Spinal cord (tissue), 9 donors: ENCODE measurements at regions not wholly inside any gene's neighbourhood (a gene's known extent, or its start where the extent isn't known, plus 50 kb on each side); places are given as distances from the start of the nearest gene placed in this dataset.
A peak's percentile ranks its signal among the peaks of the same experiment; 100 is the strongest.

Experiments
- DNase-seq, 6 donors: peaks; one replicate each; pipeline versions ENCODE4 v3.0.0 to v3.0.0-alpha.2; 2013 to 2015; ENCODE audit warnings: low spot score in 6 of 6, low read depth in 4 of 6
- H3K27ac ChIP-seq: one replicate; pipeline ENCODE4 v1.5.1; 2013; ENCODE audit warnings: low read depth, low read length, control low read depth
- H3K27me3 ChIP-seq: one replicate; pipeline ENCODE4 v1.6.1; 2013; ENCODE audit warnings: low read length; ENCODE audit not compliant: control insufficient read depth, insufficient read depth
- H3K36me3 ChIP-seq: one replicate; pipeline ENCODE4 v1.6.1; 2013; ENCODE audit warnings: low read length; ENCODE audit not compliant: control insufficient read depth, insufficient read depth
- H3K4me1 ChIP-seq: one replicate; pipeline ENCODE4 v1.6.1; 2013; ENCODE audit warnings: low read length; ENCODE audit not compliant: control insufficient read depth, insufficient read depth
- H3K4me3 ChIP-seq: one replicate; pipeline ENCODE4 v1.5.1; 2013; ENCODE audit warnings: low read depth, low read length, control low read depth
- H3K9me3 ChIP-seq: one replicate; pipeline ENCODE4 v1.6.1; 2013; ENCODE audit warnings: low read length; ENCODE audit not compliant: control insufficient read depth, insufficient read depth
- WGBS: methylation state at CpG from one replicate; pipeline ENCODE4 v1.1.5; 2013; ENCODE audit warnings: missing lambda C conversion rate; ENCODE audit not compliant: insufficient coverage; 5-methylcytosine and 5-hydroxymethylcytosine counted together
- donor health status: healthy.

DNA sequence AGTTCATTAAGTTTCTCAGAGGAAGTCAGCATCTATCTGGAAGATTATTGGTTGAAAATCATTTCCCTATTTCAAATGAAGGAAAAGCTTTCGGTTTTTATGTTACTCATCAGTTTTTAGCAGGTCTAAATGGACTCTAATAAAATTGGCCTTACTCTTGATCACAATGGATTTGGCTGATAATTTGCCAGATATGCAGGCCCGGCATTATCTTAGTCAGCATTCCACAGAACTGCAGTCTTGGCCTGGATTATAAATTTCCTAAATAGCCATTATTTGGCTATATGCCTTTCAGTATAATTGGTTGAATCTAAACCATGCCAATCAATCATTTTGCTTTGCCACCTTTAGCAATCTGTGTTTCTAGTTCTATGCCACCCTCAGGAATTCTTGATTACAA lies 91.7 kb upstream of the KCNQ5 start:
- WGBS, result 100% methylated on average over 1 of the region's 2 CpGs
- H3K4me3 ChIP-seq, result no peak overlapping the region
- no peaks in the 10 kb centered on the region for H3K36me3 ChIP-seq
- no peaks in the 10 kb centered on the region for H3K9me3 ChIP-seq
- no peak for DNase-seq
- no peaks in the 10 kb centered on the region for H3K4me1 ChIP-seq
- no peak overlapping the region for H3K27ac ChIP-seq
- H3K27me3 ChIP-seq, result no peaks in the 10 kb centered on the region

DNA sequence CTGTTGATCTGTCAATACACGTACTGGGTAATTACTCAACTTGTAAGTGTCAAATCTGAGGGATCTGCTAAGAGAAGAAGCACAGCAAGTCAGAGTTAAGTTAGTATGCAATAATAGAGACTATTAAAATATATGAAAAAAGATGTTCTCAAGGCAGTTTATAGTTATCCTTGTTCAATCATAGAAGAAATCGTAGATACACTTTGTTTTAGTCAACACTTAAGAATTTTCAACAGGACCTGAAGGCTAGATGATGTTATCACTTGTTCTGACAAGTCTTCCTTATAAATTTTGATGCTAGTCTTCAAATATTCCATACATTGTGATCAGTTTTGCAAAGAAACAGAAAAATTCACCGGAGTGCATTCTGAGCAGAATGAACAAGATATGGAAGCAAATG lies 91.1 kb upstream of the KCNQ5 start:
- no peaks in the 10 kb centered on the region for H3K9me3 ChIP-seq
- no peaks in the 10 kb centered on the region for H3K36me3 ChIP-seq
- no peak for DNase-seq
- H3K4me1 ChIP-seq, result no peaks in the 10 kb centered on the region
- no peaks in the 10 kb centered on the region for H3K27me3 ChIP-seq
- H3K4me3 ChIP-seq, result no peak overlapping the region
- no peak overlapping the region for H3K27ac ChIP-seq
- WGBS, result 67% methylated on average over 1 of the region's 3 CpGs

DNA sequence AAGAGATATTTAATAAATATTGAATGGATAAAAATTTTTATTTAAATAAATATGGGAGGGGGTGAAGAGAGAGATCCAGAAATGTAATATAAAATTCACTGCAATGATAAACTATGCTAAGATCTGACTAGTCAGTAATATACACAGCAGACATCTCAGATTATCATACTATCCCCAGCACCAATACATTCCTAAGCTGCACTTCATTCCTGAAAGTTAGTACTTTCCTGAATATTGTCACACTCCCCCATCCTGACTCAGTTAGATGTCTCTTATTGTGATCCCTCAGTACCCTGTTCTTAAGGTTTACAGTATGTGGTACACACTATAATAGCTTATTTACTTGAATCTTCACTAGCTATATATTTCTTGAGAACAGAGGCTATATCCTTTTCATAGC lies 88.3 kb upstream of the KCNQ5 start:
- DNase-seq, result no peak
- H3K27ac ChIP-seq, result no peak overlapping the region
- H3K4me1 ChIP-seq, result no peaks in the 10 kb centered on the region
- no peaks in the 10 kb centered on the region for H3K9me3 ChIP-seq
- no peaks in the 10 kb centered on the region for H3K27me3 ChIP-seq
- H3K36me3 ChIP-seq, result no peaks in the 10 kb centered on the region
- H3K4me3 ChIP-seq, result no peak overlapping the region

DNA sequence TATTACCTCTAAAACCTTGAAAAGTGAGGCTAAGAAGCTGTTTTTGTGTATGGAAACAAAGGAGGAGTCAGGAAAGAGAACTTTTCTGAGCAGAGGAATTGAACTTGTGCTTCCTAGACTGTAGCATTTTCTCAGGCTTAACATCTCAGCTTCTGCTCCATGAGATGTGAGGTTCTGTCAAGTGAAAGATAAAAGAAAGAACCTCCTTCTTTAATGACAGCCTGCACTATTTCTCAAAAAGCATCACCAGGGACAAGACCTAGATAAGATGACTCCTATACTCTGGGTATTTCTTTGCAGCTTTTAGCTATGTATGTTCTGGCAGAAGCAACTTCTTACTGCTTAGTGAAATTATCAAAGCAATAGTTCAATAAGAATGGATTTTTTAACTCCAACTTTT lies 87.6 kb upstream of the KCNQ5 start:
- Histone ChIP-seq H3K27ac (no peak overlapping the region), H3K4me3 (no peak overlapping the region), H3K27me3 (no peaks in the 10 kb centered on the region), H3K9me3 (no peaks in the 10 kb centered on the region), H3K36me3 (no peaks in the 10 kb centered on the region), H3K4me1 (no peaks in the 10 kb centered on the region)
- no peak for DNase-seq

DNA sequence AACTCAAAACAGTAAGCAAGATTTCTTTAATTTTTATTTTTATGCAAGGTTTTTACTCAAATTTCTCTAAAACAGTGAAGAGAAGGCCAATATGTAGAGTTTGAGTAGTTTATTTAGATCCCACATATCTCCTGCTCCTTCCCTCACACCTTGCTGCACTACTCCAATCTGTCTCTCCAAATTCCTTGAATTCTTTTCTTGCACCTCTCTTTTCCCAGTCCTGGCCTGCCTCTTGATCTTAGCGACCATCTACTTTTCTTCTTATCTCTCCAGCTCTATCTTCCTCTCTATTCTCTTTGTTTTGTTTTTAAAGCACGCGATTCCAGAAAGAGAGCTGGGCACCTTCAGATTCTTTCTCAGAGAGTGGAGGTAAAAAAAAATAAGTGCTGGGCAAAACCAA lies 86.7 kb upstream of the KCNQ5 start:
- no peaks in the 10 kb centered on the region for H3K4me1 ChIP-seq
- H3K27me3 ChIP-seq, result no peaks in the 10 kb centered on the region
- H3K27ac ChIP-seq, result no peak overlapping the region
- H3K36me3 ChIP-seq, result no peaks in the 10 kb centered on the region
- no peak for DNase-seq
- H3K4me3 ChIP-seq, result no peak overlapping the region
- no peaks in the 10 kb centered on the region for H3K9me3 ChIP-seq
- WGBS, result 38% methylated on average over 1 of the region's 3 CpGs

DNA sequence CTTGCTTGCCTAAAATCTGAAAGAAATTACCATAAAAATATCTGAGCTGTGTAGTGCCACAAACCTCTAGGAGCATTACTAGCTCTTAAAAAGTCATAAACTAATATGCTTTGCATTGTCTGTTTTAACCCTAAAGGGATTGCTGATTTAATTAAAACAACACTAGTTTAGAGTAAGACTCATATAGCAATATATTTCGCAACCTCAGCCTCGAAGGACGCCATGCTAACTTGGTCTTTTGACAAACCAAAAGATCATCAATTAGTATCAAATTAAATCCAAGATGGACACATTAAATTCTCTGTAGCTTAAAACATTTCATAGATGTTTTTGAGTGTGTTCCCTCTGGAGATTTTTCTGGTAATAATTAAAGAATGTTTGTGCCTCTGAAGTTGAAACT lies 74.8 kb upstream of the KCNQ5 start:
- H3K27me3 ChIP-seq, result no peaks in the 10 kb centered on the region

DNA sequence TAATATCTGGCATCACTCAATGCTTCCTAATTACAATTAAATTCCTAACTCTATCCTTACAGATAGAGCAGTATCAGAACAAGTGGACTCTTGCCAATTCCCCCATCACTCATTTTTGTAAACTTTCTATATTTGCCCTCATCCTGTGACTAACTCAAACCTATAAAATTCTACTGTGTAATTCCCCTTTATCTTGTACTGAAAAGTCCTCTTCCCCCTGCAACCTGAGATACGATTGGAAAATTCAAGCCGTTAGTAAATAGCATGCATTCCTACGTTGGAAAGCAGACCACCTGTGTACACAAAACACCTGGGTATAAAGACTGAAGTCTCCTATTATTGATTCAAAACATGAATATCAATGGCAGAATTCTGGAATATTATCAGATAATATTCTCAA lies 70.4 kb upstream of the KCNQ5 start:
- no peaks in the 10 kb centered on the region for H3K4me1 ChIP-seq
- H3K27ac ChIP-seq, result no peak overlapping the region
- DNase-seq, result no peak
- H3K9me3 ChIP-seq, result no peaks in the 10 kb centered on the region
- WGBS, result no CpG with 5 or more reads among the region's 3 CpGs
- no peaks in the 10 kb centered on the region for H3K27me3 ChIP-seq
- no peaks in the 10 kb centered on the region for H3K36me3 ChIP-seq
- H3K4me3 ChIP-seq, result no peak overlapping the region

More for the DNA sequence above, 74.8 kb upstream of the KCNQ5 start:
- no CpG with 5 or more reads among the region's 3 CpGs for WGBS
- no peak overlapping the region for H3K27ac ChIP-seq
- DNase-seq, result no peak
- H3K9me3 ChIP-seq, result peaks cover 2% of the 10 kb centered on the region
- H3K4me3 ChIP-seq, result no peak overlapping the region
- H3K4me1 ChIP-seq, result no peaks in the 10 kb centered on the region
- H3K36me3 ChIP-seq, result no peaks in the 10 kb centered on the region

DNA sequence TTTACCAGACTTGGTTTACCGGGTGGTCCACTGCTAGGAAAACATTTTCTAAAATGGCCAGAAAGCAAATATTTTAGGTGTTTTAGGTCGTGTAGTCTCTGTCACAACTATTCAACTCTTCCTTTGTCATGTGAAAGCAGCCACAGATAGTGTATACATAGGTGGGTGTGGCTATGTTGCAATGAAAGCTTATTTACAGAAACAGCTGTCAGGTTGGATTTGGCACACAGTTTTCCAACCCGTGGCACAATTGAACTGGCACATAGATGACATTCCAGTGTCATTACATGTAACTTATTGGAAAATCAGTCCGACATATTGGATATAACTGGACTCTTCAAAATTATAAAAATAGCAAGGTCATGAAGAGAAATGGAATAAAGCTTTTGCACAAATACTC lies 68.9 kb upstream of the KCNQ5 start:
- WGBS, result no CpG with 5 or more reads among the region's 4 CpGs
- DNase-seq, result no peak

DNA sequence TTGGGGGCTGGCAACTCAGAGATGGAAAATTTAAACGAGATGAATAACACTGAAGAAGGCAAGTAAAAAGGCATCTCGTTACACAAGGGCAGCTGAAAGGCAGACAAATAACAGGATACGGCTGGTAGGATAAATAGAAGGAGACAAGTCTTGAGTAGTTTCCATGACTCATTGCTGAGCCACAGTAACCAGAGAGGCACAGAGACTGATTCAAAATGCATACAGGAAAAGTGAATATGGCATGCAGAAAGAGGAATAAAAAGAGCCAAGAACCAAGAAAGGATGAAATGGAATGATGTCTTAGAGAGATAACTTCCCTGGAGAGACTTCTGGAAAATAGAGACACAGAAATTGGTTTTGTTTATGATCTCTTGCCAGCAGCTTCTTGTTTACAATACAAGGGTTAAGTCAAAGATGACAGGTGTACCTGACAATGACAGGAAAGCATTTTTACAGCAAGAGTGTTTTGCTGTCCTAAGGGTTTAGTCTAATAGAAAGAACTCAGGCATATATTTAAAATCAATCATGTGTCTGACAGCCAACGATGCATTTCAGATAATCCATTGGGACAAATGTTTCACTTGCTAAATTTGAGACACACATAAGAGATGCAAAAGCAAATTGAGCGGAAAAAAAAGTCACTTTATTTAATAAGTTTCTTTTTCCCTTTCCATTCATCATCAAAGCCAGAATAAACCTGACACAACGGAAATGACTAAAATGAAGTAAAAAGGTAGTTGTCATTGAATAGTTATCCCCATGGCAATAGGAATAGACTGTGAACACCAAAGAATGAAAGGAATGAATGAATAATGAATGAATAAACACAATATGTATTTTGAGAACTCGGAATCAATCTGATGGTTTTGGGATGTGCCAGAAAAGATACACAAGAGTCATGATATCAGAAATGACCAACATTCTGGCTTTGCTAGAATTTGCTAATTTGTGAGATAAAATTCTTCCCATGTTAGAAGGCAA lies 68.0 kb upstream of the KCNQ5 start:
- H3K36me3 ChIP-seq, result no peaks in the 10 kb centered on the region
- peak in 1 of 6 donors; percentile 63 for DNase-seq
- no peak overlapping the region for H3K27ac ChIP-seq
- H3K27me3 ChIP-seq, result no peaks in the 10 kb centered on the region
- no peaks in the 10 kb centered on the region for H3K4me1 ChIP-seq
- 42% methylated on average over 3 of the region's 7 CpGs for WGBS
- no peaks in the 10 kb centered on the region for H3K9me3 ChIP-seq
- H3K4me3 ChIP-seq, result no peak overlapping the region

More for the DNA sequence above, 68.9 kb upstream of the KCNQ5 start:
- Histone ChIP-seq H3K27ac (no peak overlapping the region), H3K4me3 (no peak overlapping the region), H3K36me3 (no peaks in the 10 kb centered on the region), H3K4me1 (no peaks in the 10 kb centered on the region), H3K9me3 (no peaks in the 10 kb centered on the region), H3K27me3 (no peaks in the 10 kb centered on the region)

DNA sequence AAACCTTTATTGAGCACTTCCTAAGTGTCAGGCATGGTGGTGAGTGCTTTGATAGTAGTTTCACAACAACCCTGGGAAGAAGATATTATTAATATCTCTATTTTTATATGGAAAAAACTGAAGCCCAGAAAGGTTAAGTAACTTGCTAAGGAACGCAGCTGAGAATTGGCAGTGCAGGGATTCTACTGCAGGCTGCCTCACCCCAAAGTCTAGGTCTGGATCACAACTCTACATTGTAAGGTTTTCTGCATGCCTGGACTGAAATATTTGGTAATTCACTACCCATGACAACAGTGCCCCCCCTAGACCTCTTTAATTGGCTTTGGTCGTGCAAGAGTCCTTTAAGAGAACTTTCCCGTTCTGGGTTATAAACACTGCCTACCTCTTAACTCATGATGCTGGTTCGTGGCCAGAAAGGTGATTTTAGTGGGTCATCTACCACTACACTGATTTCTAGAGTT lies 67.1 kb upstream of the KCNQ5 start:
- Histone ChIP-seq H3K4me1 (no peaks in the 10 kb centered on the region), H3K4me3 (no peak overlapping the region), H3K36me3 (no peaks in the 10 kb centered on the region), H3K27me3 (no peaks in the 10 kb centered on the region), H3K27ac (no peak overlapping the region), H3K9me3 (no peaks in the 10 kb centered on the region)
- DNase-seq, result no peak
- WGBS, result no CpG with 5 or more reads among the region's 4 CpGs
